Adrenal gland (tissue), 9 donors: ENCODE measurements at regions not wholly inside any gene's neighbourhood (a gene's known extent, or its start where the extent isn't known, plus 50 kb on each side); places are given as distances from the start of the nearest gene placed in this dataset.

ENCODE experiments used
- DNase-seq, 7 donors: peaks; one replicate each; pipeline ENCODE4 v3.0.0-alpha.2; 2019 to 2020
- H3K27ac ChIP-seq, 5 donors: fragments of 200-600 bp; sonication (generic) in 4 of 5; 1 replicate in 3 of 5; 2 replicates in 2 of 5; pipeline versions ENCODE4 v1.5.1 to v1.8.0; 2016 to 2020; ENCODE audit warnings: mild to moderate bottlenecking in 1 of 5
- H3K27me3 ChIP-seq: fragments of 200-600 bp; 2 replicates; pipeline ENCODE4 v1.8.0; 2021
- H3K36me3 ChIP-seq, 2 donors: fragments of 200-600 bp; replicated peaks in 1 of 2; 1 replicate in 1 of 2; 2 replicates in 1 of 2; pipeline versions ENCODE4 v1.5.1 to v1.8.0; 2018 to 2022
- H3K4me1 ChIP-seq, 2 donors: fragments of 200-600 bp; replicated peaks in 1 of 2; 1 replicate in 1 of 2; 2 replicates in 1 of 2; pipeline versions ENCODE4 v1.5.1 to v1.8.0; 2018 to 2021
- H3K4me3 ChIP-seq, 4 donors: fragments of 200-600 bp; sonication (generic) in 3 of 4; one replicate each; pipeline ENCODE4 v1.5.1; 2016 to 2018
- H3K9me3 ChIP-seq, 3 donors: fragments of 200-600 bp; sonication (generic) in 1 of 3; replicated peaks in 1 of 3; 1 replicate in 2 of 3; 2 replicates in 1 of 3; pipeline versions ENCODE4 v1.5.1 to v1.8.0; 2016 to 2021
- POLR2A ChIP-seq, 2 donors: fragments of 450-650 bp; IDR thresholded peaks; one replicate each; pipeline ENCODE4 v1.6.1; 2017; ENCODE audit warnings: antibody characterized with exemption in 2 of 2, mild to moderate bottlenecking in 2 of 2, moderate library complexity in 1 of 2
- WGBS, 4 donors: extraction: QIAGEN DNeasy Blood & Tissue Kit in 2 of 4; methylation state at CpG; one replicate each; pipeline versions ENCODE4 v1.1.5 to v1.1.7; 2013 to 2017; 5-methylcytosine and 5-hydroxymethylcytosine counted together
- intact Hi-C, 2 donors: fragments of 100-400 bp; cut with DNase I; formaldehyde crosslinking; loops; one replicate each; pipeline versions ENCODE4 v1.14.1 to v1.15.0; 2022 to 2023
- TF ChIP-seq, protein P1 (sequence below), 6 experiments: fragments of 450-650 bp in 4 of 6; fragments of 200-600 bp in 2 of 6; sonication (generic) in 1 of 6; IDR thresholded peaks; 1 replicate in 5 of 6; 2 replicates in 1 of 6; pipeline versions ENCODE4 v1.5.1 to v1.8.0; 2016 to 2021; ENCODE audit warnings: antibody characterized with exemption in 6 of 6, mild to moderate bottlenecking in 2 of 6, moderate library complexity in 1 of 6
- donor health status: healthy with polysubstance abuse.
- donor health status: Bipolar disorder and iron deficiency.
- donor health status: DM: yes; HTN: yes; CAD: no.
- donor health status: DM: no; HTN: no; CAD: no.
- donor health status: DM: no; HTN: no; CAD: no.

DNA sequence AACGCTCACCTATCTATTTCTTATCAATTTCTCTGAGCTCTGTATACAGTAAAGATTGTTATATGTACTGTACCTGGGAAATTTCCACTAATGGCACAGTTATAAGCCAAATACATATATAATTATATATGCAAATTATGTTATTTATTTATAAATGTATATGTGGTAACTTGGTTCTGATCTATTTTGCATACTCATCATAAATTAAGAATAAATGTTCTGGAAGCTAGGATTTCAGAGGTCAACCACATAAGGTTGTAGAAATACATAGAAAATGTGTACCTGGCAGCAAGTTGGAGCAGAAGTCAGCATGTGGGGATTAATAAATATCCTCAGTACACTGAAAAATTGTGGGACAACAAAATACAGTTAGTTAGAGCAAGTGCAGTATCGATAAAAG, 353.7 kb upstream of the ZNF521 start:
- Histone ChIP-seq H3K9me3 (no peaks in the 10 kb centered on the region), H3K4me1 (no peaks in the 10 kb centered on the region), H3K36me3 (no peaks in the 10 kb centered on the region), H3K4me3 (no peak overlapping the region), H3K27ac (no peak overlapping the region), H3K27me3 (no peaks in the 10 kb centered on the region)
- DNase-seq: no peak
- intact Hi-C loops: no loop called here
- WGBS, 4 donors: 85 to 95% (median 92%) methylated on average over 2 of the region's 2 CpGs
- no peak for TF ChIP-seq POLR2A (IDR thresholded peaks at IDR 0.05)
- TF ChIP-seq, protein P1, sequence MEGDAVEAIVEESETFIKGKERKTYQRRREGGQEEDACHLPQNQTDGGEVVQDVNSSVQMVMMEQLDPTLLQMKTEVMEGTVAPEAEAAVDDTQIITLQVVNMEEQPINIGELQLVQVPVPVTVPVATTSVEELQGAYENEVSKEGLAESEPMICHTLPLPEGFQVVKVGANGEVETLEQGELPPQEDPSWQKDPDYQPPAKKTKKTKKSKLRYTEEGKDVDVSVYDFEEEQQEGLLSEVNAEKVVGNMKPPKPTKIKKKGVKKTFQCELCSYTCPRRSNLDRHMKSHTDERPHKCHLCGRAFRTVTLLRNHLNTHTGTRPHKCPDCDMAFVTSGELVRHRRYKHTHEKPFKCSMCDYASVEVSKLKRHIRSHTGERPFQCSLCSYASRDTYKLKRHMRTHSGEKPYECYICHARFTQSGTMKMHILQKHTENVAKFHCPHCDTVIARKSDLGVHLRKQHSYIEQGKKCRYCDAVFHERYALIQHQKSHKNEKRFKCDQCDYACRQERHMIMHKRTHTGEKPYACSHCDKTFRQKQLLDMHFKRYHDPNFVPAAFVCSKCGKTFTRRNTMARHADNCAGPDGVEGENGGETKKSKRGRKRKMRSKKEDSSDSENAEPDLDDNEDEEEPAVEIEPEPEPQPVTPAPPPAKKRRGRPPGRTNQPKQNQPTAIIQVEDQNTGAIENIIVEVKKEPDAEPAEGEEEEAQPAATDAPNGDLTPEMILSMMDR (IDR thresholded peaks at IDR 0.05): no peak

DNA sequence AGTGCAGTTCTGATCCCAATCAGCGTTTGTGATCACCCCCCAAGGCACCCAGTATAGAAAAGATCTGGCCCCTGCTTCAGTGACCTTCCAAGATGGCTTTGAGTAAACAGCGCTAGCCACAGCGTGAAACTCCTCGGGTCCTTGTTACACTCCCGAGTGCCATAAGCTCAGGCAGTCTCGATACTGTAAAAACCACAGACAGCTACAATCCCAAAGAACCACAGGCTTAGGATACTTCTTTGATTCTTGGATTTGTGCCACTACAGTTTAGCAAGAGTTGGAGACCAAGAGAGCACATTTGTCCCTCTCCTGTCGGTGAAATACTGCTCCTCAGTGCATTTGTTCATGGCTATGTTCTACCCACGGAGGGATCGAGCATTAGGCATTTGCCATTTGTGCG, 352.5 kb upstream of the ZNF521 start:
- no peak overlapping the region for H3K4me3 ChIP-seq
- WGBS, 4 donors: 77 to 85% (median 81%) methylated on average over 7 to 10 of the region's 10 CpGs

DNA sequence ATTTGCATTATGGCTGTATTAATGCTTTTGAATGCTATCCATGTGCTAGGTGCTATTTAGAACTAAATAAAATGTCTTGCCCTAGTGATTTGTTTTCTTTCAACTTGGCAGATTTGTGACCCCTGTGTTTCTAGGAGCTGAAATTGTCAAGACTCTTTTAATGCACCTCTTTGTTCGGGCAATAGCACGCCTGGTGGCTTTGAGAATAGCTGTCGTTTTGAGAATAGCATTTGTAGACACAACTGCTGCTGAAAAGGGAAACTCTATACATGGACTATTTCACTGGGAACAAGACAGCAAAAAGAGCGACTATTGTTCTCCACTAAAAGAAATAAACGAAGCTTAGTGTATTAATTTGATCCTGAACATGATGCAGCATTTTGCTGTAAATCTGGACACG, 352.1 kb upstream of the ZNF521 start:
- Histone ChIP-seq H3K27ac (no peak overlapping the region), H3K4me1 (no peaks in the 10 kb centered on the region), H3K4me3 (no peak overlapping the region), H3K36me3 (no peaks in the 10 kb centered on the region), H3K9me3 (no peaks in the 10 kb centered on the region), H3K27me3 (no peaks in the 10 kb centered on the region)
- 75 to 81% (median 77%) methylated on average over 6 of the region's 6 CpGs for WGBS, 4 donors
- no peak for DNase-seq
- no peak for TF ChIP-seq POLR2A (IDR thresholded peaks at IDR 0.05)
- TF ChIP-seq, protein P1 (IDR thresholded peaks at IDR 0.05): no peak
- intact Hi-C loops: no loop called here

More for the DNA sequence above, 352.5 kb upstream of the ZNF521 start:
- intact Hi-C loops: no loop called here
- no peak for DNase-seq
- Histone ChIP-seq H3K27ac (no peak overlapping the region), H3K9me3 (no peaks in the 10 kb centered on the region), H3K4me1 (no peaks in the 10 kb centered on the region), H3K27me3 (no peaks in the 10 kb centered on the region), H3K36me3 (no peaks in the 10 kb centered on the region)
- TF ChIP-seq POLR2A (IDR thresholded peaks at IDR 0.05): no peak
- TF ChIP-seq, protein P1 (IDR thresholded peaks at IDR 0.05): no peak

DNA sequence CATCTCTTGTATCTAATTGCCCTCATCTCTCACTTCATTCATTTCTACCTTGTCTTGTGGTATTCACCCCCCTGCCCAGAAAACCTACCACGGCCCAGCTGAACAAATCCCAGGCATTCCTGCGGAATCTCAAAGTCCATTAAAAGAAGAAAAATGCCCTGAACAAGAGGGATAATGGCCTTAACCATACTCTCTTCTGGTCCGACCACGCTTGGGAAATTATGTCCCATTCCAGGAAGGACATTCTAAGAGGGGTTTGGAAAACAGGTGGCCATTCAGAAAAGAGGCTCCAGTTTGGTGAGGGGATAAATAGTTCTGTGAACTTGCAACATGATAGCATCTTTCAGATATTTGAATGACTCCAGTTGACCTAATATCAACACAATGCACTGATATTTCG, 349.9 kb upstream of the ZNF521 start:
- Histone ChIP-seq H3K9me3 (no peaks in the 10 kb centered on the region), H3K36me3 (no peaks in the 10 kb centered on the region), H3K27ac (no peak overlapping the region), H3K4me3 (no peak overlapping the region), H3K27me3 (no peaks in the 10 kb centered on the region), H3K4me1 (no peaks in the 10 kb centered on the region)
- DNase-seq: no peak
- intact Hi-C loops: no loop called here
- no peak for TF ChIP-seq POLR2A (IDR thresholded peaks at IDR 0.05)
- TF ChIP-seq, protein P1 (IDR thresholded peaks at IDR 0.05): no peak
- WGBS, 4 donors: 92 to 95% (median 94%) methylated on average over 5 of the region's 5 CpGs
